HCT116 (cell line): ENCODE measurements at regions not wholly inside any gene's neighbourhood (a gene's known extent, or its start where the extent isn't known, plus 50 kb on each side); places are given as distances from the start of the nearest gene placed in this dataset.

Experiments
- ATAC-seq: fragments of 200-7000 bp; cut with Tn5 transposase; 2 replicates; pipeline ENCODE4 v1.9.1; 2020; ENCODE audit warnings: mild to moderate bottlenecking, moderate library complexity
- BruUV-seq: library from RNA; stranded (reverse); fragments of 400-500 nt; replicated peaks from 2 replicates; lab custom pipeline; 2021; lab: Mats Ljungman, UMichigan
- CTCF ChIA-PET: fragments of 300-600 bp; sonication (Branson Sonifier 250); formaldehyde crosslinking; loops from one replicate; lab custom pipeline; 2021; ENCODE audit warnings: antibody characterized with exemption; lab: Charles Lee
- POLR2A ChIA-PET: fragments of 300-600, 350-600 bp; sonication (Branson Sonifier 250); formaldehyde crosslinking; loops from one replicate; lab custom pipeline; 2021; ENCODE audit warnings: antibody characterized with exemption; lab: Charles Lee
- RAD21 ChIA-PET, 2 experiments: fragments of 300-600 bp; sonication (Branson Sonifier 250); formaldehyde crosslinking; loops; one replicate each; lab custom pipeline; 2023; ENCODE audit warnings: low total read pairs in 2 of 2; ENCODE audit not compliant: uncharacterized antibody in 2 of 2, unreplicated experiment in 2 of 2, low non-redundant PET in 1 of 2; lab: Charles Lee
- DNase-seq: peaks from one replicate; pipeline ENCODE4 v3.0.0-alpha.2; 2010; ENCODE audit warnings: low read depth, low spot score
- H2AFZ ChIP-seq: fragments of 200-600 bp; shearing (Covaris generic), sonication (generic); 2 replicates; pipeline ENCODE4 v1.6.1; 2017; ENCODE audit warnings: low read depth, mixed run types, mixed read lengths, antibody characterized with exemption, low read length; ENCODE audit not compliant: poor library complexity, severe bottlenecking
- H3K27ac ChIP-seq: 2 replicates; pipeline ENCODE4 v1.5.1; 2012; ENCODE audit warnings: low read depth, low read length
- H3K27me3 ChIP-seq: fragments of 200-600 bp; sonication (generic); 2 replicates; pipeline ENCODE4 v1.6.1; 2016; ENCODE audit warnings: mixed run types, low read length, mixed read lengths; ENCODE audit not compliant: insufficient read depth
- H3K36me3 ChIP-seq, 2 experiments: fragments of 200-500 bp in 1 of 2; fragments of 200-600 bp in 1 of 2; sonication (Bioruptor generic) in 1 of 2; sonication (generic) in 1 of 2; 2 replicates each; pipeline versions ENCODE4 v1.5.1 to v1.6.1; 2014 to 2016; ENCODE audit warnings: low read length in 2 of 2, inconsistent platforms in 1 of 2, mixed read lengths in 1 of 2, mixed run types in 1 of 2; ENCODE audit not compliant: insufficient read depth in 2 of 2, control insufficient read depth in 1 of 2
- H3K4me1 ChIP-seq, 2 experiments: fragments of 200-600 bp in 1 of 2; sonication (generic) in 1 of 2; 2 replicates each; pipeline versions ENCODE4 v1.5.1 to v1.6.1; 2012 to 2017; ENCODE audit warnings: low read length in 2 of 2, inconsistent platforms in 1 of 2, mild to moderate bottlenecking in 1 of 2, mixed read lengths in 1 of 2, mixed run types in 1 of 2, moderate library complexity in 1 of 2; ENCODE audit not compliant: insufficient read depth in 2 of 2, control insufficient read depth in 1 of 2
- H3K4me2 ChIP-seq: fragments of 200-600 bp; sonication (generic); 2 replicates; pipeline ENCODE4 v1.6.1; 2017; ENCODE audit warnings: mixed run types, low read length, mixed read lengths
- H3K4me3 ChIP-seq, 2 experiments: fragments of 200-600 bp in 1 of 2; sonication (generic) in 1 of 2; replicated peaks in 1 of 2; 2 replicates each; pipeline ENCODE4 v1.5.1; 2011 to 2016; ENCODE audit warnings: low read length in 2 of 2, control low read depth in 1 of 2, low read depth in 1 of 2, mild to moderate bottlenecking in 1 of 2, mixed read lengths in 1 of 2, mixed run types in 1 of 2
- H3K79me2 ChIP-seq: fragments of 200-600 bp; sonication (generic); 2 replicates; pipeline ENCODE4 v1.6.1; 2017; ENCODE audit warnings: mild to moderate bottlenecking, mixed run types, low read length, moderate library complexity, mixed read lengths; ENCODE audit not compliant: insufficient read depth
- H3K9ac ChIP-seq: fragments of 200-600 bp; sonication (generic); 2 replicates; pipeline ENCODE4 v1.6.1; 2016; ENCODE audit warnings: low read length, mixed read lengths
- H3K9me2 ChIP-seq: fragments of 200-600 bp; sonication (generic), shearing (Covaris generic); 2 replicates; pipeline ENCODE4 v1.6.1; 2017; ENCODE audit warnings: mixed run types, mild to moderate bottlenecking, moderate library complexity; ENCODE audit not compliant: insufficient read depth
- H3K9me3 ChIP-seq, 2 experiments: fragments of 200-500 bp in 1 of 2; fragments of 200-600 bp in 1 of 2; sonication (Bioruptor generic) in 1 of 2; sonication (generic) in 1 of 2; 2 replicates each; pipeline ENCODE4 v1.6.1; 2014 to 2017; ENCODE audit warnings: low read length in 2 of 2, mixed read lengths in 2 of 2, inconsistent platforms in 1 of 2, low read depth in 1 of 2, mild to moderate bottlenecking in 1 of 2, mixed run types in 1 of 2, moderate library complexity in 1 of 2; ENCODE audit not compliant: control insufficient read depth in 1 of 2, insufficient read depth in 1 of 2
- H4K20me1 ChIP-seq: fragments of 200-600 bp; sonication (generic), shearing (Covaris generic); 2 replicates; pipeline ENCODE4 v1.6.1; 2017; ENCODE audit warnings: mixed run types, mild to moderate bottlenecking, moderate library complexity; ENCODE audit not compliant: insufficient read depth
- ATF3 ChIP-seq: IDR thresholded peaks from 2 replicates; pipeline ENCODE4 v1.6.1; 2012
- CBX3 ChIP-seq: IDR thresholded peaks from 2 replicates; pipeline ENCODE4 v1.6.1; 2012; ENCODE audit warnings: low read depth
- CEBPB ChIP-seq: IDR thresholded peaks from 2 replicates; pipeline ENCODE4 v1.6.1; 2012; ENCODE audit warnings: low read depth
- CTCF ChIP-seq, 3 experiments: fragments of 200-600 bp in 1 of 3; sonication (generic) in 1 of 3; IDR thresholded peaks in 2 of 3; conservative IDR thresholded peaks in 1 of 3; 2 replicates each; pipeline ENCODE4 v1.5.1; 2012 to 2017; ENCODE audit warnings: low read depth in 2 of 3, low read length in 2 of 3, antibody characterized with exemption in 1 of 3, borderline replicate concordance in 1 of 3, control low read depth in 1 of 3, mild to moderate bottlenecking in 1 of 3, mixed read lengths in 1 of 3, mixed run types in 1 of 3, moderate library complexity in 1 of 3; ENCODE audit not compliant: insufficient read depth in 1 of 3
- ELF1 ChIP-seq: IDR thresholded peaks from 2 replicates; pipeline ENCODE4 v1.6.1; 2012; ENCODE audit warnings: low read depth, borderline replicate concordance
- EZH2 ChIP-seq: fragments of 200-600 bp; sonication (generic); IDR thresholded peaks from 2 replicates; pipeline ENCODE4 v1.6.1; 2017; ENCODE audit warnings: antibody characterized with exemption, mixed run types
- EZH2phosphoT487 ChIP-seq: fragments of 200-600 bp; IDR thresholded peaks from 2 replicates; pipeline ENCODE4 v1.6.1; 2018; ENCODE audit warnings: antibody characterized with exemption, borderline replicate concordance
- MAX ChIP-seq: IDR thresholded peaks from 2 replicates; pipeline ENCODE4 v1.6.1; 2012
- RAD21 ChIP-seq: IDR thresholded peaks from 2 replicates; pipeline ENCODE4 v1.6.1; 2012; ENCODE audit warnings: low read depth, mild to moderate bottlenecking
- SRF ChIP-seq: IDR thresholded peaks from 2 replicates; pipeline ENCODE4 v1.6.1; 2012; ENCODE audit warnings: low read depth
- TCF7L2 ChIP-seq: IDR thresholded peaks from 2 replicates; pipeline ENCODE4 v1.7.0; 2011; ENCODE audit warnings: borderline replicate concordance, inconsistent platforms; ENCODE audit not compliant: insufficient read depth, insufficient read length; ENCODE audit errors: extremely low read depth
- YY1 ChIP-seq: IDR thresholded peaks from 2 replicates; pipeline ENCODE4 v1.6.1; 2011; ENCODE audit warnings: low read length, low read depth, moderate library complexity, mild to moderate bottlenecking; ENCODE audit not compliant: insufficient replicate concordance; ENCODE audit errors: extremely low read depth
- ZBTB33 ChIP-seq: IDR thresholded peaks from 2 replicates; pipeline ENCODE4 v1.6.1; 2011; ENCODE audit warnings: mild to moderate bottlenecking, low read length, moderate library complexity; ENCODE audit not compliant: insufficient replicate concordance; ENCODE audit errors: extremely low read depth
- intact Hi-C: fragments of 100-400 bp; cut with micrococcal nuclease; formaldehyde crosslinking; loops from 2 replicates; pipeline ENCODE4 v1.10.0; 2022

- no peak overlapping the region for H3K27ac ChIP-seq
- RAD21 ChIA-PET = no interaction called here
- H3K36me3 ChIP-seq = no peaks in the 10 kb centered on the region
- H3K9ac ChIP-seq = no peak overlapping the region
- intact Hi-C loops = no loop called here
- POLR2A ChIA-PET = no interaction called here
- H3K9me3 ChIP-seq = no peaks in the 10 kb centered on the region
- no peaks in the 10 kb centered on the region for H3K9me2 ChIP-seq
- no peak overlapping the region for H2AFZ ChIP-seq
- no peaks in the 10 kb centered on the region for H3K4me1 ChIP-seq
- DNase-seq (no peak), ATAC-seq (no peak)
- no TSS peak for BruUV-seq
- TF ChIP-seq YY1 = no peak
- TF ChIP-seq SRF = no peak
- TF ChIP-seq EZH2phosphoT487 = no peak
- no peak for TF ChIP-seq ELF1
- H3K27me3 ChIP-seq = no peaks in the 10 kb centered on the region
- H3K79me2 ChIP-seq = no peaks in the 10 kb centered on the region
- no peak overlapping the region for H3K4me2 ChIP-seq
- CTCF ChIA-PET = no interaction called here
- no peaks in the 10 kb centered on the region for H4K20me1 ChIP-seq
- H3K4me3 ChIP-seq = no peak overlapping the region
Observed at GRCh38 chr1:214971071-214971470, 111.5 kb upstream of the KCNK2 start.

GRCh38 chr1:214974002-214974401, 108.5 kb upstream of the KCNK2 start:
- Histone ChIP-seq H3K4me1 (no peaks in the 10 kb centered on the region), H4K20me1 (no peaks in the 10 kb centered on the region), H3K27ac (no peak overlapping the region), H2AFZ (no peak overlapping the region), H3K4me3 (no peak overlapping the region), H3K27me3 (no peaks in the 10 kb centered on the region), H3K36me3 (no peaks in the 10 kb centered on the region), H3K4me2 (no peak overlapping the region), H3K9ac (no peak overlapping the region), H3K79me2 (no peaks in the 10 kb centered on the region), H3K9me2 (no peaks in the 10 kb centered on the region), H3K9me3 (no peaks in the 10 kb centered on the region)
- BruUV-seq = no TSS peak
- ChIA-PET RAD21 (no interaction called here), CTCF (no interaction called here), POLR2A (no interaction called here)
- intact Hi-C loops = no loop called here
- ATAC-seq (no peak), DNase-seq (no peak)
- TF ChIP-seq ATF3 = no peak
- TF ChIP-seq TCF7L2 = no peak
- TF ChIP-seq RAD21 = no peak
- no peak for TF ChIP-seq CBX3
- TF ChIP-seq ZBTB33 = no peak
- TF ChIP-seq CEBPB = no peak
- TF ChIP-seq MAX = no peak
- no peak for TF ChIP-seq EZH2
- no peak for TF ChIP-seq ELF1
- TF ChIP-seq SRF = no peak
- no peak for TF ChIP-seq CTCF (IDR thresholded peaks at IDR 0.05 in 2 of 3, conservative IDR thresholded peaks at IDR 0.05 in 1 of 3; ENCODE audit: borderline replicate concordance in 1 of 3, insufficient read depth in 1 of 3, low read depth in 2 of 3, low read length in 2 of 3)
- TF ChIP-seq YY1 = no peak
